ENCODE measurements at regions not wholly inside any gene's neighbourhood (a gene's known extent, or its start where the extent isn't known, plus 50 kb on each side); places are given as distances from the start of the nearest gene placed in this dataset.
"Not testable (repeated sequence)": the region's sequence is repeated elsewhere in the genome, so short reads cannot be mapped to it uniquely, and the experiment has no call there.

DNA sequence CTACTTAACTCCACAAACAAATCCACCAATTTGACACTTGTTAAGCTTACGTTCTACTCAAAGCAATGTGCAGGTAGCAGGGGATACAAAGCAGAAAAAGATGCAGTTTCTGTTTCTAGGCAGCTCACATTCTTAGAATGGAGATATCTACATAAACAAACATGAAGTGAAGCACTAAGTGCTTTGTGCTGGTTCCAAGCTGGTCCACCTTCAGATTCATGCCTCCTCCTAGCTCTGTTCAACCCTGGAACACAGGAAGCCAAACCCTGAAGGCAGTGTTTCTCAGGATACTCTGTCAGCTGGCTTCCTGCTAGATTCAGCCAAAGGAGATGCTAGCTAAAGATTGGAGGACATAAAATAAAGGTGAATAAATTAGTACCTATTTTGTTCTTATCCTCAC is 55.3 kb upstream of the NOL4 start:
- FAIRE-seq, result no peak

DNA sequence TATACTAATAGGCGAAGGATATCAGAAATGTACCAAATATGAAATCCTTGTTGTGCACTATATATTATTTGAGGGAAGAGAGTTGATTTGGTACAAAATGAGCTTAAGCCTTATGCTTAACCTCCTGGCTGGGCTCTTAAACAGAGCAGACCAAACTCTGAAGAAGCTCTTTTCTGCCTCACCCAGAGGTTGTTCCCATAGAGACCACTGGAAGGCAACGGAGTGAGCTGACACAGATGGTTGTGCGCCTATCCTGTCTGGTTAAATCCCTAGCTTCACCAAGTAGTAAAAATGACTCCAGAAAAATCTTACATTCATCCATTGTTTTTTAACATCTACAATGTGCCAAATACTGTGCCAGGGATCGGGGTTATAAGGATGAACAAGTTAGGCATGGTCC is 55.9 kb upstream of the NOL4 start:
- no peak for FAIRE-seq

DNA sequence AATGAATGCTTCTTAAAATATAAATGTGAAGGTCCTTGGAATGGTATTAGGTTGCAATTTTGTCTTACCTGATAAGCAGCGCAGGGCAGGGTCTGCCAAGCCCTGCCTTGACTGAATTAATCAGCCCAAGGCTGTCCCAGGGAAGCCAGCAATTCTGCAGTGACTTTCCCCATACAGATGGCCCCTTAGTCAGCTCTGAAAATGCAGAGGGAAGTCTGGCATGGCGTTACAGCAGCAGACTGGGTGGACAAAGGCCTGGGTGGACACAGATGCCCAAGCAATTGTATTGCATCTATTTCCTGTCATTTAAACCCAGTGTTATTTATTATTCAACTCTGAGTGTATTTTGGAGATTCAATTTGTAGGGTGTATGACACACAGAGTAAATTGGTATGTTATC is 56.6 kb upstream of the NOL4 start:
- FAIRE-seq, result no peak

DNA sequence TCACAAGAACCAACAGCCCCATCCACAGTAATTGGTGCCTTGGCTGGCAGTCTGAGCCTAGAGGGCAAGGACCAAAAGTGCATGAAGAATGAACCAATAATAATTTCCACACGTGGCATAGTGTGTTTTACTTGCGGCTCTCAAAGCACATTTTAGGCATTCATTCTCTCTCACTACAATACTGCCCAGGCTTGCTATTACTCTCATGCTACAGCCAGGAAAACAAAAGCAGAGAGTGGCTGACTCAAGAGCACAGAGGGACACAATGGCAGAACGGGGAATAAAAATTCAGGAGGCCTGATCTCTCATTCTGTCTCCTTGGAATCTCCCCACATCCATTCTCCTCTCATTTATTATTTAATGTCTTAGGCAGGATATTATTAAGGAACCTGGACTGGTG is 57.0 kb upstream of the NOL4 start:
- no peak for FAIRE-seq

DNA sequence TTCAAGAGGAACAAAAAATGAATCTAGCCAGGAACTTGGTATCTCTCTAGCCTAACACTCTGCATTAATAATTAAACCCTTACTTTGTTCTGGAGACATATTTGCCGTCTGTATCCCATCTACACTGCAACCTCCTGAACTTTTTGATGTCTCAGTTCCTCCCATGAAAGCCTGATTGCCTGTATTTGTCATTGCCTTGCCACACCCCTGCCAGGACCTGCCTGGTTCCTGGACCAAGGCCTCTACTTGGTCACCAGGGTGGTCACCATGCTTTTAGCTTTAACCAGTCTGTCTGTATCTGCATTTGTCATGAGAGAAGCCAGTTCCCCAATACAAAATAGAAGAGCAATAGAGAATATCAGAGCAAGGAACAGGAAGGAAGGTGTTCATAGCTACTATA is 58.8 kb upstream of the NOL4 start:
- FAIRE-seq, result no peak

- no peak for FAIRE-seq
These were observed 63.1 kb upstream of the NOL4 start for GRCh38 chr18:34287825-34288224.

- no peak for FAIRE-seq
These were observed 67.9 kb upstream of the NOL4 start for GRCh38 chr18:34292594-34292993.

DNA sequence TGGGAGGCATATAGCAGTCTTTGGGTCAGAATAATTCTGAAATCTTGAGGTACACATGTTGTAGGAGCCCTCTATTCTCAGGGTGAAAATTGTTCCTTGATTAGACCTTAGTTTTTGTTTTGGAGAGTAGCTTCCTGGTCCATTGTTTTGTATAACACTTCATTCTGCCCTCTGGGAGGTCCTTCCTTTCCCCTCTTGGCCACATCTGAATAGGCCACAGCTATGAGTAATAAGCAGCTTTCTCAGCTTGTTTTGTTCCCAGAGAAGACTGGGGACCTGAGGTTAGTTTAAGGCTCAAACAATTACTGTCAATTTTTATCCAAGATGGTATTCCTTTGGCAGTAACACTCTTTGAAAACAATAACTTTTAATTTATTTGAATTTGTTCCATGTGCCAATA is 72.6 kb upstream of the NOL4 start:
- no peak for FAIRE-seq

DNA sequence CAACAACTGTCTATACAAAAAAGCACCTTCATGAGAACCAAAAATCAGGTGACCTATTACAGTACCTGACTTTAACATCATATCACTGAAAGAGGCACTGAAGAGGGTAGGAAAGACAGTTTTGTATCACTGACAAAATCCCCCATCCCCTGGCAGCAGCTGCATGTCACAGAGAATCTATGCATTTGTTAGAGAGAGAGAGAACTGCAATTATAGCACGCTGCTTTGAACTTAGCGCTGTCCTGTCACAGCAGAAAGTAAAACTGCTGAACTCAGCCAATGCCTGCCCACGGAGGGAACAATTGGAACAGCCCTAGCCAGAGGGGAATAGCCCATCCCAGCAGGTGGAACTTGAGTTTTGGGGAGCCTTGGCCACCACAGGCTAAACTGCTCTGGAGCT is 75.1 kb upstream of the NOL4 start:
- no peak for FAIRE-seq

DNA sequence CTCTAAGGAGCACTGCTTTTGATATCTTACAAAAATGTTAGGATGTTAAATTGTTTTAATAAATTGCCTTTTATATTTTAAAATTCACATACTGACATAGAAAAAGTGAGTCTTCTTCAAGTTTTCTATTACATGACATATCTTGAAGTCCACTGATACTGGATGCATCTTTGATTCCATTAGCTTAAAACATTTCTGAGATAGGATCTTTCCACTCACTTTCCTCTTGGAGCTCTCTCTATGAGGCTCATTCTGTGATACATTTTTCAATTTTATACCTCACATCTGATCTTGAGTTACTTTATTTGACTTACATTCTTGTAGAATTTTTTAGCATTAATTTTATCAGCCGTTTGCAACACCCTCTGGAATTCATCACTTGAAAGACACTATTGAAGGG is 86.8 kb upstream of the NOL4 start:
- no peak for FAIRE-seq

- no peak for FAIRE-seq
These were observed 90.1 kb upstream of the NOL4 start for GRCh38 chr18:34314847-34315246.

GRCh38 chr18:34315591-34316352 is 91.1 kb upstream of the NOL4 start:
- FAIRE-seq, result no peak

DNA sequence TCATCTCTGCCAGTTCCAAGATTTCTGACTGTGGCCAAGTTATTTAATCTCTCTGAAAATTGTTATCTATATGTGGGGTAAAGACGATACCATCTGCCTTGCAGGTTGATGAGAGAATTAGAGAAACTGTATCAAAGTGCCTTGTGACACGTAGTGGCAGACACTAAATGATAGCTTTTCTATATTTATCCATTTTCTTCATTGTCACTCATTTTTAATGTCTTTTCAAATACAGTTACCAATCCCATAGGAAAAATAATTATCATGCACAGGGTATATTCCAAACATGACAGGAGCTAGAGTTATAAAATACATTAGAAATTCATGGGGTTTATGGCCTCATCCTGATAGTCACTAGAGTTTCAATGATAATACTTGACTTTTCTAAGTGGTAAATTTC is 95.6 kb upstream of the NOL4 start:
- FAIRE-seq, result no peak

- no peak for FAIRE-seq
These were observed 96.4 kb upstream of the NOL4 start for GRCh38 chr18:34321066-34321465.

GRCh38 chr18:34322365-34323289 is 97.9 kb upstream of the NOL4 start:
- FAIRE-seq, result no peak

DNA sequence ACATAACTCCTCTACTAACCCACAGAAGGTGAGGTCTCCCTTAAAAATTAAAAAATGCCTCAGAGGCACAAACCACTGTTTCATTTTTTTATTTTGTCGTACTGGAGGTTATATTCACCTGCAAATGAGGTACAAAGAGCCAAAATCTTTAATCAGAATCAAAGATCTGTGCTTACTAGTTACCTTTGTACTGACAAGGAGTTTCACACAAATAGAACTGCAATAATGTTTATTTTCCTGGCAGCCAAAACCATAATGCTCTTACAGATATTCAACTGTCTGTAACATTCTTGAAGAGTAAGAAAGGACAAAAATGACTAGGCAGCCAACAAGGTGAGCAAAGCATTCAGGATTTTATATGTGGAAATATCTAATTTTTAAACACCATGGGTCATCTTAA is 105.1 kb upstream of the NOL4 start:
- FAIRE-seq, result no peak

DNA sequence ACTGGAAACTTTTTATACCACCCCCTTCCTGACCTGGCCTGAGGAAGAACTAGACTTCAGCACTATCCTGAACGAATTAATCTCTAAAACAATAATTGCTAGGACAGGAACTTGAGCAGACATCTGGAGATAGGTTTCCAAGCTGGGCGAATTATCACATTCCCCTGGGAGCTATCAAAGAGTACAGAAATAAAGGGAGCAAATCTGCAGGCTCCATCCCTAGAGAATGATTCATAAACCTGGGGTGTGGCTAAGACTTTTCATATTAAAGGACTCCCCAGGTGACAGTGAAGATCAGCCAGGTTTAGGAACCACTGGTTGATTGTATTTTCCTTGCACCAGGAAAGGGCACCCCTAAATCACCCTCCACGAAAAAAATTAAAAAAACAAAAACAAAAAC is 105.6 kb upstream of the NOL4 start:
- FAIRE-seq, result no peak

- FAIRE-seq, result not testable (repeated sequence)
These were observed 106.2 kb upstream of the NOL4 start for GRCh38 chr18:34330907-34331306.

GRCh38 chr18:34331343-34331742 is 106.6 kb upstream of the NOL4 start:
- not testable (repeated sequence) for FAIRE-seq

- no peak for FAIRE-seq
These were observed 114.4 kb upstream of the NOL4 start for GRCh38 chr18:34339155-34339554.

- FAIRE-seq, result no peak
These were observed 118.2 kb upstream of the NOL4 start for GRCh38 chr18:34342960-34343359.

DNA sequence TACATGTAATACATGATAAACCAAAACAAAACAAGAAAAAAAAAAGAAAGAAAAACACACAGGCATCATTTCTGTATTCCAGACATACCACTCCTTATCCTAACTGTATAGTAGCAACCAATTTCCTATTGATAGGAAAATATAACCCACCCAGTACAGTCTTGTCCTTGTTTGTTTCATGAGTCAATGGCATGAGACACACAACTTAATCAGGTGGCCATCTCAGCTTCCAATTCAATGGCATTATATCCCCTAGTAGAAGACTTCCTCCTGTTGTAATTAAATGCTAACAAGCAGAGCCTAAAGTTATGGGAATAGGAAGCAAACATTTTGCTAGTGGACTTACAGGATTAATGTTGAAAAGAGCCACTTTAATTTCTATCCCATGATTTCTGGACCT is 121.0 kb upstream of the NOL4 start:
- FAIRE-seq, result no peak

DNA sequence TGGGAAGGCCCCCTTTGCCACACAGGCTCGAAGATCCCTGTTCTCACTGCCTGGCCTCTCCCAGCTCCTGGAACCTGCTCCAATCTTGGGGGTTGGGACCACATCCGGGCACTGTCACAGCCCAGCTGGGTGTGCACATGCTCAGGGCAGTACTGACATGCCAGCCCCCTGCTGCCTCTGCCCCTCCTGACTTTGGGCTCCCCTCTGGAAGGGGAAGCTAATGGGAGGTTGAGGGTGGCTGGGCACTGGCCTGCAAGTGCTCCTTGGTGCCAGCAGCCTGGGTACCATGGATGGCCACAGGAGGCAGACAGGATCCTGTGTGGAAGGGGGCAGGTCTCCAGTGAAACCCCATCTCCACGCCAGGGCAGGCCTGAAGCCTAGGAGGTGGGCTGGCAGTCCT is 126.1 kb upstream of the NOL4 start:
- FAIRE-seq, result no peak
